HG03175 (cell line): ENCODE measurements at regions not wholly inside any gene's neighbourhood (a gene's known extent, or its start where the extent isn't known, plus 50 kb on each side); places are given as distances from the start of the nearest gene placed in this dataset.

Source experiments
- ATAC-seq: cut with Tn5 transposase; IDR thresholded peaks from one replicate; pipeline ENCODE4 v1.9.1; 2021; ENCODE audit warnings: mild to moderate bottlenecking, moderate library complexity; ENCODE audit not compliant: unreplicated experiment

- ATAC-seq, result no peak
Measured at GRCh38 chr1:80517062-80517461, 1283.7 kb upstream of the ADGRL2 start.

- no peak for ATAC-seq
Measured at GRCh38 chr1:80509965-80510522, 1290.7 kb upstream of the ADGRL2 start.

- ATAC-seq, result no peak
Measured at GRCh38 chr1:80506216-80506615, 1294.5 kb upstream of the ADGRL2 start.

- no peak for ATAC-seq
Measured at GRCh38 chr1:80498673-80499072, 1302.1 kb upstream of the ADGRL2 start.

GRCh38 chr1:80495806-80496205, 1304.9 kb upstream of the ADGRL2 start:
- no peak for ATAC-seq

- no peak for ATAC-seq
Measured at GRCh38 chr1:80472145-80472544, 1328.6 kb upstream of the ADGRL2 start.

- no peak for ATAC-seq
Measured at GRCh38 chr1:80468356-80468755, 1332.4 kb upstream of the ADGRL2 start.

- ATAC-seq, result no peak
Measured at GRCh38 chr1:80462006-80462405, 1338.7 kb upstream of the ADGRL2 start.

- no peak for ATAC-seq
Measured at GRCh38 chr1:80457409-80457808, 1343.3 kb upstream of the ADGRL2 start.

- no peak for ATAC-seq
Measured at GRCh38 chr1:80453775-80454174, 1347.0 kb upstream of the ADGRL2 start.

GRCh38 chr1:80450711-80451110, 1350.0 kb upstream of the ADGRL2 start:
- ATAC-seq, result no peak

GRCh38 chr1:80448081-80448480, 1352.7 kb upstream of the ADGRL2 start:
- no peak for ATAC-seq

- no peak for ATAC-seq
Measured at GRCh38 chr1:80447526-80447925, 1353.2 kb upstream of the ADGRL2 start.

GRCh38 chr1:80445033-80445432, 1355.7 kb upstream of the ADGRL2 start:
- no peak for ATAC-seq

- ATAC-seq, result no peak
Measured at GRCh38 chr1:80444171-80444570, 1356.6 kb upstream of the ADGRL2 start.

GRCh38 chr1:80441664-80442063, 1359.1 kb upstream of the ADGRL2 start:
- ATAC-seq, result no peak

GRCh38 chr1:80436851-80437250, 1363.9 kb upstream of the ADGRL2 start:
- ATAC-seq, result no peak

- no peak for ATAC-seq
Measured at GRCh38 chr1:80427881-80428280, 1372.9 kb upstream of the ADGRL2 start.

- ATAC-seq, result no peak
Measured at GRCh38 chr1:80424249-80424648, 1376.5 kb upstream of the ADGRL2 start.

- ATAC-seq, result no peak
Measured at GRCh38 chr1:80418134-80418533, 1382.6 kb upstream of the ADGRL2 start.

- ATAC-seq, result no peak
Measured at GRCh38 chr1:80417671-80418070, 1383.1 kb upstream of the ADGRL2 start.

- no peak for ATAC-seq
Measured at GRCh38 chr1:80413969-80414368, 1386.8 kb upstream of the ADGRL2 start.

GRCh38 chr1:80410233-80410632, 1390.5 kb upstream of the ADGRL2 start:
- ATAC-seq, result no peak
